ENCODE measurements at regions not wholly inside any gene's neighbourhood (a gene's known extent, or its start where the extent isn't known, plus 50 kb on each side); places are given as distances from the start of the nearest gene placed in this dataset.

GRCh38 chr2:225170162-225170561, 127.9 kb upstream of the DOCK10 start:
- H3K4me3 ChIP-seq: no peak overlapping the region
- no peak overlapping the region for H3K27ac ChIP-seq
- TF ChIP-seq, protein P1, sequence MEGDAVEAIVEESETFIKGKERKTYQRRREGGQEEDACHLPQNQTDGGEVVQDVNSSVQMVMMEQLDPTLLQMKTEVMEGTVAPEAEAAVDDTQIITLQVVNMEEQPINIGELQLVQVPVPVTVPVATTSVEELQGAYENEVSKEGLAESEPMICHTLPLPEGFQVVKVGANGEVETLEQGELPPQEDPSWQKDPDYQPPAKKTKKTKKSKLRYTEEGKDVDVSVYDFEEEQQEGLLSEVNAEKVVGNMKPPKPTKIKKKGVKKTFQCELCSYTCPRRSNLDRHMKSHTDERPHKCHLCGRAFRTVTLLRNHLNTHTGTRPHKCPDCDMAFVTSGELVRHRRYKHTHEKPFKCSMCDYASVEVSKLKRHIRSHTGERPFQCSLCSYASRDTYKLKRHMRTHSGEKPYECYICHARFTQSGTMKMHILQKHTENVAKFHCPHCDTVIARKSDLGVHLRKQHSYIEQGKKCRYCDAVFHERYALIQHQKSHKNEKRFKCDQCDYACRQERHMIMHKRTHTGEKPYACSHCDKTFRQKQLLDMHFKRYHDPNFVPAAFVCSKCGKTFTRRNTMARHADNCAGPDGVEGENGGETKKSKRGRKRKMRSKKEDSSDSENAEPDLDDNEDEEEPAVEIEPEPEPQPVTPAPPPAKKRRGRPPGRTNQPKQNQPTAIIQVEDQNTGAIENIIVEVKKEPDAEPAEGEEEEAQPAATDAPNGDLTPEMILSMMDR (IDR thresholded peaks at IDR 0.05): no peak
- no peak for TF ChIP-seq POLR2A (IDR thresholded peaks at IDR 0.05)
- DNase-seq: no peak
- H3K4me1 ChIP-seq: no peaks in the 10 kb centered on the region
- no peaks in the 10 kb centered on the region for H3K36me3 ChIP-seq
- H3K9me3 ChIP-seq: no peaks in the 10 kb centered on the region
- H3K27me3 ChIP-seq: no peaks in the 10 kb centered on the region

- Histone ChIP-seq H3K4me1 (no peaks in the 10 kb centered on the region), H3K9me3 (no peaks in the 10 kb centered on the region), H3K27me3 (no peaks in the 10 kb centered on the region), H3K27ac (no peak overlapping the region), H3K4me3 (no peak overlapping the region), H3K36me3 (no peaks in the 10 kb centered on the region)
- no peak for DNase-seq
- TF ChIP-seq, protein P1 (IDR thresholded peaks at IDR 0.05): no peak
- TF ChIP-seq POLR2A (IDR thresholded peaks at IDR 0.05): no peak
These were observed 127.1 kb upstream of the DOCK10 start for GRCh38 chr2:225169396-225169795.

- no peaks in the 10 kb centered on the region for H3K36me3 ChIP-seq
- TF ChIP-seq, protein P1 (IDR thresholded peaks at IDR 0.05): no peak
- no peak for TF ChIP-seq POLR2A (IDR thresholded peaks at IDR 0.05)
- H3K27ac ChIP-seq: no peak overlapping the region
- DNase-seq: no peak
- H3K27me3 ChIP-seq: no peaks in the 10 kb centered on the region
- H3K4me3 ChIP-seq: no peak overlapping the region
- H3K4me1 ChIP-seq: no peaks in the 10 kb centered on the region
- H3K9me3 ChIP-seq: no peaks in the 10 kb centered on the region
These were observed 122.8 kb upstream of the DOCK10 start for GRCh38 chr2:225165052-225165451.

GRCh38 chr2:225164401-225165050, 122.3 kb upstream of the DOCK10 start:
- Histone ChIP-seq H3K9me3 (no peaks in the 10 kb centered on the region), H3K27me3 (no peaks in the 10 kb centered on the region), H3K4me3 (no peak overlapping the region), H3K4me1 (no peaks in the 10 kb centered on the region), H3K36me3 (no peaks in the 10 kb centered on the region), H3K27ac (no peak overlapping the region)
- TF ChIP-seq POLR2A (IDR thresholded peaks at IDR 0.05): no peak
- TF ChIP-seq, protein P1 (IDR thresholded peaks at IDR 0.05): no peak
- no peak for DNase-seq

DNA sequence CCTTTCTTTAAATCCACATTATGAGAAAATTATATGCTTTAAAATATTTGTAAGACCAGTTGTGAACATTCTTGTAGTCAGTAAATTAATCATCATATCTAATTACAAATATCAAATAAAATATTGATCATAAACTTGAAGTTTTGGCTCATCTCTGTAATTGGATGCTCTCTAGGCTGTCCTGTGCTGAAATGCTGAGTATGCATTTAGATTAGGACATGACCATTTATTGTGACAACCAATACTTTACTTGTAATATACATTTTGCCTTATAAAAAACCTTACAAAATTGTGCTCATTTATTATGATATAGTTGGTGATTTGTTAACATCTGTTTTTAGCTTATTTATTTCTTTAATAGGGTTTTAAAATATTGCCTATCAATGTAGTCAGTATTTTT, 116.1 kb upstream of the DOCK10 start:
- Histone ChIP-seq H3K27me3 (no peaks in the 10 kb centered on the region), H3K9me3 (no peaks in the 10 kb centered on the region), H3K4me3 (no peak overlapping the region), H3K4me1 (no peaks in the 10 kb centered on the region), H3K27ac (no peak overlapping the region), H3K36me3 (no peaks in the 10 kb centered on the region)
- DNase-seq: no peak
- TF ChIP-seq POLR2A (IDR thresholded peaks at IDR 0.05): no peak
- TF ChIP-seq, protein P1 (IDR thresholded peaks at IDR 0.05): no peak
